NT2/D1 (cell line): ENCODE measurements at regions not wholly inside any gene's neighbourhood (a gene's known extent, or its start where the extent isn't known, plus 50 kb on each side); places are given as distances from the start of the nearest gene placed in this dataset.

Experiments used
- SUZ12 ChIP-seq: IDR thresholded peaks from 2 replicates; pipeline ENCODE4 v1.6.1; 2011; ENCODE audit not compliant: insufficient read length, insufficient read depth; ENCODE audit errors: extremely low read depth
- YY1 ChIP-seq: IDR thresholded peaks from 2 replicates; pipeline ENCODE4 v1.6.1; 2011; ENCODE audit not compliant: insufficient read length, insufficient read depth
- ZNF274 ChIP-seq: IDR thresholded peaks from 2 replicates; pipeline ENCODE4 v1.6.1; 2011; ENCODE audit warnings: mild to moderate bottlenecking, low read depth, low read length

DNA sequence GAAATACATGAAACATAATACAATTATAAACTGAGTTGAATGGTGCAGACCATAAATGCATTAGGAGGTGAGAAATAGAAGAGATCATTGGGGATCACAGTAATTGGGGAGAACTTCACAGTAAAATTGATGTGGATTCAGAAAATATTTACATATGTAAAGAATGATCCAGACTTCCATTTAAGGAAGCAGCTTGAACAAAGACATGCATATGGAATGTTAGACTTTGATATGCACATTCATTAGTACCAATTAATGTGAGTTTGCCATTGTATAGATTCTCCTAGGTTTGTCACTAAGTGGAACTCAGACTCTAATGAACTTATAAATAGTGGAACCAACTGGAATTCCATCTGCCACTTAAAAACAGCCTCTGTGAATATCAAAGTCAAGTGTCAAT is 235.6 kb downstream of the PARM1 start:
- TF ChIP-seq YY1, result no peak
- TF ChIP-seq ZNF274, result no peak
- TF ChIP-seq SUZ12, result no peak
